Natural killer cell treated with Interleukin-12 subunit alpha and Interleukin-12 subunit beta and Interleukin-15 and Interleukin-18, amount 100 ng/mL, for 72 hours (primary cell): ENCODE measurements at regions not wholly inside any gene's neighbourhood (a gene's known extent, or its start where the extent isn't known, plus 50 kb on each side); places are given as distances from the start of the nearest gene placed in this dataset.

Source experiments
- ATAC-seq, 2 donors: fragments of 150-1000 bp; cut with Tn5 transposase in 1 of 2; sonication (Bioruptor Pico), chemical (Tn5 transposase) in 1 of 2; 2 replicates each; pipeline ENCODE4 v1.10.0; 2021
- DNase-seq: peaks from one replicate; pipeline ENCODE4 v3.0.0; 2022; ENCODE audit warnings: low spot score
- H3K27ac Mint-ChIP-seq, 2 donors: 1 replicate in 1 of 2; 2 replicates in 1 of 2; pipeline ENCODE4 v1.8.0; 2022; ENCODE audit warnings: mixed read lengths in 2 of 2, mild to moderate bottlenecking in 1 of 2, moderate library complexity in 1 of 2
- H3K27me3 Mint-ChIP-seq, 2 donors: 1 replicate in 1 of 2; 2 replicates in 1 of 2; pipeline ENCODE4 v1.8.0; 2022; ENCODE audit warnings: mixed read lengths in 2 of 2
- H3K36me3 Mint-ChIP-seq: one replicate; pipeline ENCODE4 v1.8.0; 2022; ENCODE audit warnings: mixed read lengths
- H3K4me1 Mint-ChIP-seq, 2 donors: 1 replicate in 1 of 2; 2 replicates in 1 of 2; pipeline ENCODE4 v1.8.0; 2022; ENCODE audit warnings: low read depth in 2 of 2, mixed read lengths in 2 of 2, mild to moderate bottlenecking in 1 of 2
- H3K4me3 Mint-ChIP-seq: one replicate; pipeline ENCODE4 v1.8.0; 2022; ENCODE audit warnings: mixed read lengths
- H3K9me3 Mint-ChIP-seq: 2 replicates; pipeline ENCODE4 v1.8.0; 2022; ENCODE audit warnings: mixed read lengths

DNA sequence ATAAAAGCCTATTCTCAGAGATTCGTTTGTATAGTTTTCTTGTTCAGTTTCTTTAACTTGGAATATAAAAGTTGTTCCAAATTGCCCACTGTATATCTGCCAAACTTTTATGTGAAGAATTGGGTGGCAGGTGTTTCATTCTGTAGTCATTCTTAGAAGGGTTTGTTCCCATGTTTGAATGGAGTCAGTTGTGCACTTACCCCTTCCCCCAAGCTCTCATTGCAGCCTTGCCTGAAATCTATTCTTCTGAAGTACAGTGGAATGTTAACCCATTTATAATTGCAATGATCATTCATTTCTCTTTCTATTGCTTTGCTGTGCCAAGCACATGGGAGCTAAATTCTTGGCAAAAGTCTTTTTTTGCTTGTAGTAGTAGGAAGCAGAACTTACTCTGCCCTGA is 375.3 kb upstream of the C1orf87 start:
- H3K27me3 Mint-ChIP-seq, result no peaks in the 10 kb centered on the region
- H3K9me3 Mint-ChIP-seq, result peaks cover 5% of the 10 kb centered on the region
- H3K36me3 Mint-ChIP-seq, result no peaks in the 10 kb centered on the region
- no peak for DNase-seq
- H3K4me3 Mint-ChIP-seq, result no peak overlapping the region
- H3K27ac Mint-ChIP-seq, result no peak overlapping the region
- ATAC-seq, result no peak
- no peaks in the 10 kb centered on the region for H3K4me1 Mint-ChIP-seq

DNA sequence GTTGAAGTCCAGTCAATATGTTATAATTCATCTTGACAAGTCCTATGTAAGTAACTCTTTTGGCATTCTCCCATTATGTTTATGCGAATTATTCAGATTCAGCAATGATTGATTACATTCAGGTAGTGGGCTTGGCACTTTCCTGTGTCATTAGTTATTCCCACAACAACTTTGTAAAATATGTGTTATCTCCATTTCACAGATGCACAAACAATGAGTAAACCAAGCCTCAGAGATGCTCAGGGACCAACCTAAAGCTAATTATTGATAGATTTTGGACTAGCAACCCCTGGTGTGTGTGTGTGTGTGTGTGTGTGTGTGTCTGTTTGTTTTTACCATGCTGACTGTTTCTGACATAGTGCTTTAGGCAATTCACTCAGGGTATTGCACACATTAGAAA is 371.1 kb upstream of the C1orf87 start:
- H3K27ac Mint-ChIP-seq, result no peak overlapping the region
- H3K4me1 Mint-ChIP-seq, result no peaks in the 10 kb centered on the region
- no peaks in the 10 kb centered on the region for H3K27me3 Mint-ChIP-seq
- ATAC-seq (no peak), DNase-seq (no peak)
- no peaks in the 10 kb centered on the region for H3K36me3 Mint-ChIP-seq
- no peak overlapping the region for H3K4me3 Mint-ChIP-seq
- H3K9me3 Mint-ChIP-seq, result no peaks in the 10 kb centered on the region

DNA sequence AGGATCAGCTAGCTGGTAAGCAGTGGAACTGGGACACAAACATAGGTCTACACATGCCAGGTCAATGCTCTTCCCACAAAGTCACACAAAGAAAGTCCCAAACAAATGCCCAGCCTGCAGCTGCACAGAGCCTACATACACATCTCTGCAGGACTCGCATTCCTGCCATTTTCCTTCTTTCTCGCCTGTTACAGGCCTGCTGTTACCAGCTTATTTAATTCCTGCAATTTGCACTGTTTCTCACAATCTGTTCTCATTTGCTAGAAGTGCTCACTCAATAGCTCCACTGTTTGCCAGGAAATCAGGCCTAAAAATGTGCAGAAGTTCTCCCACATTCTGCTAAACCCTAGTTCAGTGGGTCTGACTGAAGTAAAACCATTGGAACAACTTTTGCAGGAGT is 362.6 kb upstream of the C1orf87 start:
- Mint-ChIP-seq H3K4me3 (no peak overlapping the region), H3K27me3 (no peaks in the 10 kb centered on the region), H3K27ac (no peak overlapping the region), H3K4me1 (no peaks in the 10 kb centered on the region), H3K36me3 (peaks cover 17% of the 10 kb centered on the region), H3K9me3 (peaks cover 10% of the 10 kb centered on the region)
- ATAC-seq, result no peak
- DNase-seq, result no peak

DNA sequence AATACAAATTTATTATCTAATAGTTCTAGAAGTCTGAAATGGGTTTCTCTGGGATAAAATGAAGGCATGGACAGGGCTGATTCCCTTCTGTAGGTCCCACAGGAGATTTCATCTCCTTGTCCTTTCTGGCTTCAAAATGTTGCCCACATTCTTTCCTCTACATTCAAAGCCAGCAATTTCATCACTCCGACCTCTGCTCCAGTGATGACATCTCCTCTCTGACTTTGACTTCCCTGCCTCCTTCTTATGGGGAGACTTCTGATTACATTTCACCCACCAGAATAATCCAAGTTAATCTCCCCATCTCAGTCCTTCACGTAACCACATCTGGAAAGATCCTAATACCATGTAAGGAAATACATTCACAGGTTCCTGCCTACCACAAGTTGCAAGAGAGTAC is 358.0 kb upstream of the C1orf87 start:
- Mint-ChIP-seq H3K27ac (no peak overlapping the region), H3K4me3 (no peak overlapping the region), H3K27me3 (no peaks in the 10 kb centered on the region), H3K36me3 (peaks cover 10% of the 10 kb centered on the region), H3K9me3 (peaks cover 7% of the 10 kb centered on the region), H3K4me1 (no peaks in the 10 kb centered on the region)
- no peak for DNase-seq
- ATAC-seq, result no peak

DNA sequence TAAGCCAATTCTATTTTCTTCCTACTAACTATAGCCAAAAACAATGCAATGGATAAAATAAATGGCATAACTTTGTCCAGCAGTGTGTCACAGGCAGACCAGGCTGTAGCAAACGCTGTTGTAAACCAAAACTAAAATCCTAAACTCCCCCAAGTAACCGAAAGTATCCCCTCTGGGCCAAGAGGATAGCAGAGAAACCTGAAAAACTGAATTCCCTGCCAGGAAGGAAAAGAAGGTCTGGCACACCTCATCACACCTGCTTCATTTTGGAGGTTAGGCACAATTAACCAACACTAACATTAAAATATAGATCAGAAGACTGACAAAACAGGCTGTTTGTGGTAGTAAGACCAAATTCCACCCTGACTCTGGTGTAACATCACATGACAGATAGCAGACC is 356.8 kb upstream of the C1orf87 start:
- ATAC-seq (no peak), DNase-seq (no peak)
- Mint-ChIP-seq H3K9me3 (peaks cover 7% of the 10 kb centered on the region), H3K27ac (no peak overlapping the region), H3K4me1 (no peaks in the 10 kb centered on the region), H3K36me3 (peaks cover 10% of the 10 kb centered on the region), H3K4me3 (no peak overlapping the region), H3K27me3 (no peaks in the 10 kb centered on the region)

DNA sequence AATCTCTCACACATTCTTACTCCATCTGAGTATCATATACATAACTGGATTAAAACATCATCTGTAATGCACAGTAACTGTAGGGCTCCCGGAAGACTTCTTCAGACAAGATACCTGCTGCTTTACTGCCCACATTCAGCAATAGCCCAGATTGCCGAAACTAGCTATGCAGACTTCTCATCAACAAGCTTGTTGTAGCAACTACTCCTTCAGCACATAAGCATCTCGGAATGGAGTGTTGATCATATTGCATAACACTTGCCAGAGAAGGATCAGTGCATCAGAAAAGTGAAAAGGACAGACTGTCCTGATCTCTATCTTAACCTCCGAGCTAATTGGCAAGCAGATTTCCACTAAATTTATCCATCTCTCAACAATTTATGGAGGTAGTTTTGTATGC is 354.6 kb upstream of the C1orf87 start:
- no peak overlapping the region for H3K4me3 Mint-ChIP-seq
- H3K27me3 Mint-ChIP-seq, result no peaks in the 10 kb centered on the region
- no peak for ATAC-seq
- no peaks in the 10 kb centered on the region for H3K4me1 Mint-ChIP-seq
- no peak overlapping the region for H3K27ac Mint-ChIP-seq
- peaks cover 4% of the 10 kb centered on the region for H3K36me3 Mint-ChIP-seq
- DNase-seq, result no peak
- H3K9me3 Mint-ChIP-seq, result peaks cover 3% of the 10 kb centered on the region

DNA sequence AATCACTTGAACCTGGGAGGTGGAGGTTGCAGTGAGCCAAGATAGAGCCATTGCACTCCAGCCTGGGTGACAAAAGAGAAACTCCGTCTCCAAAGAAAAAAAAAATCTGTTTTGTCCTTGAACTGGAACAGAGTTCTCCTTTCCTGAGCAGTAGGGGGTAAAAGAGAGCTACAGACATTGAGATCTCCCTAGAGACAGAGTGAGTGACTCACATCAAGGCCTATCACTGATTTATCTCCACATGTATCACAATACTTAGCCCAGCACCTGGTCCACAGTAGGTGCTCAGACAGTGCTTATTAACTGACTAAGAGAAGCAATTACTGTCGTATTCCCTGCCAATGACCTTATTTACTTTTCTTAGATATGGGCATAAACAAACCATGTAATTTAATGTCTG is 354.1 kb upstream of the C1orf87 start:
- ATAC-seq, result no peak
- Mint-ChIP-seq H3K27ac (no peak overlapping the region), H3K27me3 (no peaks in the 10 kb centered on the region), H3K9me3 (peaks cover 3% of the 10 kb centered on the region), H3K4me3 (no peak overlapping the region), H3K36me3 (no peaks in the 10 kb centered on the region), H3K4me1 (no peaks in the 10 kb centered on the region)
- no peak for DNase-seq

DNA sequence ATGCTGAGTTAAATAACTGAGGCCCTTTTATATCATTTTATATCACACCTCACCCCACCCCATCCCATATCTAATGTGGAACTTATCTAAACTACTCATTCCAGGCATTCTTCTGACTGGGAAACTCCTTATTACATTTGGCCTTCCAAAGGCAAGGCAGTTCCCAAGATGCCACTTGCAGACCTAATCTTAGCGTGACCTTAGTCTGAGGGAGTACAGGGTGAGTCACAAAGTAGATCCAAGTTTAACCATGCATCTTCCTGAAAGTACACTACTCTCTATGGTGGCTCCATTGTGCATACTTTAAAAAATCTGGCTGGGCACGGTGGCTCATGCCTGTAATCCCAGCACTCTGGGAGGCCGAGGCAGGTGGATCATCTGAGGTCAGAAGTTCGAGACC is 353.6 kb upstream of the C1orf87 start:
- no peaks in the 10 kb centered on the region for H3K27me3 Mint-ChIP-seq
- H3K27ac Mint-ChIP-seq, result no peak overlapping the region
- no peak overlapping the region for H3K4me3 Mint-ChIP-seq
- DNase-seq, result no peak
- ATAC-seq, result no peak
- no peaks in the 10 kb centered on the region for H3K4me1 Mint-ChIP-seq
- no peaks in the 10 kb centered on the region for H3K36me3 Mint-ChIP-seq
- peaks cover 3% of the 10 kb centered on the region for H3K9me3 Mint-ChIP-seq

DNA sequence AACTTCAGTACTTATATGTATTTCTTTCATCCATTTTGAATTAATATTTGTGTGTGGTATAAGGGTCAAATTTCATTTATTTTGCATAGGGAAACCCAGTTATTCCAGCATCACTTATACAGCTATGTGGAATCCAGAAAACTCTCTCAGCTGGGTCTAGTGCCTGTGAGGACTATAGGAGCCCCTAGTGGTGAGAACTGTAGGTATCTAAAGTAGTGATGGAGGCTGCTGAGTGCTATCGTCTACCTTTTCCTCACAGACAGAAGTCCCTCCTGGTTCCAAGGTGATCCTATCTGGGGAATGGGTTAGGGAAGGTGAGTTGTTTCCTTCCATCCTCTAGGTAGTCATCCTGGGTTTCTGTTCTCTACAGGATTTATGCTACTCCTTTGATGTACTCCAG is 352.0 kb upstream of the C1orf87 start:
- Mint-ChIP-seq H3K4me3 (no peak overlapping the region), H3K4me1 (no peaks in the 10 kb centered on the region), H3K36me3 (no peaks in the 10 kb centered on the region), H3K27ac (no peak overlapping the region), H3K9me3 (peaks cover 5% of the 10 kb centered on the region), H3K27me3 (no peaks in the 10 kb centered on the region)
- ATAC-seq, result no peak
- DNase-seq, result no peak

DNA sequence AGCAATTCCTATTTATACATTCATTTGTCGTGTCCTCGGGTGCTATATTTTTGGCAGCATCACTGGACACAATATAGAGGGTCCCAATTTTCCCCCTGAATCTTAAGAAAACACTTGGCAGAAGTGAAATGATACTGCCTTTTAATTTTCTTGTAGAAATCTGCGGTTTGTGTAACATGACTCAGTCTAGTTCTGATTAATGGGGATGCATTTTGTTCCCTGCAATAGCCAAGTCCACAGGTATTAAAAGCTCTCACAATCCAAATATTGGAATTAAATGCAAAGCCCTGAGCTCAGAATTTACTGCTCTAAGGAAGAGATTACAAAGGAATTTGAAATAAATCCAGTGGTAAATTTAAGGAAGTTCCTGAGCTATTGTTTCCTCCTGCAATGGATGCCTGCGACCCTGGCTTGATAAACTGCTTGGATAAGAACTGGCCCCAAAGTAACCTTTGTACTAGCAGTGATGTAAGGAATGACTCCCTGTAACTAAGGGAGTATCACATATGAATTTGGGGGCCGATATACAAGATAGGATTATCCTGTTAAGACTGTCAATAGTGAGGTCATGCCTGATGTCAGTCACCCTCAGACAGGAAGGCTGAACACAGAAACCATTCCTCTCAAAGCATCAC is 349.7 kb upstream of the C1orf87 start:
- no peaks in the 10 kb centered on the region for H3K4me1 Mint-ChIP-seq
- no peaks in the 10 kb centered on the region for H3K27me3 Mint-ChIP-seq
- ATAC-seq, result no peak

DNA sequence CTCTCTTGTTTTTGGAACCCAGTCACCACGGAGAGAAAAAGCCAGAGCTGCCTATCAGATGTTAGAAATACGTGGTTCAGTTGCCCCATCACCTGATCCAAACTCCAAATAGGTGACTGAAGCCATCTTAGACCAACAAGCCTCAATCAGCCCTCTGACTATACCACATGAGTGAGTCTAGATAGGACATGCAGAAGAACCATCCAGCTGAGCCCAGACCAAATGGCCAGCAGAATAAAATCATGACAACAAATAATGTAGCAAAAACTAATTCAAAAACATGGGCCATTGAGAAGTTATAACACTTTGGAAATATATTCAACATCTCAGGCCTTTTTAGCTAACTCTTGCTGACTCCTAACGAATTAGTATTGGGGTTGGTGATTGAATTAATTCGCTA is 348.4 kb upstream of the C1orf87 start:
- no peaks in the 10 kb centered on the region for H3K4me1 Mint-ChIP-seq

More for the DNA sequence above, 349.7 kb upstream of the C1orf87 start:
- no peaks in the 10 kb centered on the region for H3K36me3 Mint-ChIP-seq
- DNase-seq, result no peak
- H3K9me3 Mint-ChIP-seq, result peaks cover 5% of the 10 kb centered on the region
- no peak overlapping the region for H3K27ac Mint-ChIP-seq
- no peak overlapping the region for H3K4me3 Mint-ChIP-seq

DNA sequence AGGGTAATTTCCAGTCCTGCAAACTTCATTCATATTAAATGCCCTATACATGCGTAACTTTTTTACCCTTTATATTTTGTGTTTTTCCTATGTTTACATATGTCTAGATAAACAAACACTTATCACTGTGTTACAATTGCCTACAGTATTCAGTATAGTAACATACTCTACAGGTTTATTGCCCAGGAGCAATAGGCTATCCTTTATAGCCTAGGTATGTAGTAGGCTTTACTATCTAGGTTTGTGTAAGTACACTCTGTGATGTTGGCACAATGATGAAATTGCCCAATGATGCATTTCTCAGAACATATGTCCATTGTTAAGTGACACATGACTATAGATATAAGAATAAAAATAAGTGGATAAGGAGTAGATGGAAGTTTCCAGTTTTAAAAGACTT is 345.5 kb upstream of the C1orf87 start:
- DNase-seq (no peak), ATAC-seq (no peak)
- peaks cover 10% of the 10 kb centered on the region for H3K9me3 Mint-ChIP-seq
- no peaks in the 10 kb centered on the region for H3K4me1 Mint-ChIP-seq
- H3K27me3 Mint-ChIP-seq, result no peaks in the 10 kb centered on the region
- no peaks in the 10 kb centered on the region for H3K36me3 Mint-ChIP-seq
- H3K4me3 Mint-ChIP-seq, result no peak overlapping the region
- no peak overlapping the region for H3K27ac Mint-ChIP-seq

More for the DNA sequence above, 348.4 kb upstream of the C1orf87 start:
- Mint-ChIP-seq H3K4me3 (no peak overlapping the region), H3K9me3 (peaks cover 2% of the 10 kb centered on the region), H3K36me3 (no peaks in the 10 kb centered on the region), H3K27ac (no peak overlapping the region), H3K27me3 (no peaks in the 10 kb centered on the region)
- ATAC-seq, result no peak
- no peak for DNase-seq

DNA sequence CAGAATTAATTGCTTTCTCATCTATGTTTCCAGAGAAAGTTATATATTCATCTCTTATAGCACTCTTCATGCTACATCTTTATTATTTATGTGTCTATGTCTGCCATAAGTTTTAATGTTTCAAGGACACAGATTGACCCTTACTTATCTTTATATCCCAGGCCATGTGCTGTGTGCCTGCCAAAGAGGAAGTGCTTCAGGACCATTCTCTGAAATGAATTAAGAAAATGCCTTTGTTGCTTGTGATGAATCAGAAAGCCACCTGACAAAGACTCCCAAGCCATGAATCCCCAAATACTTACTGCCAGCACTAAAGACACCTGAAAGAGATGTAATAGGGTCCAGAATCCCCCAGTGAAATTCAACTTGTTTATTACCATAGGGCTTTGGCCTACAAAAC is 342.1 kb upstream of the C1orf87 start:
- DNase-seq (no peak), ATAC-seq (no peak)
- Mint-ChIP-seq H3K27ac (no peak overlapping the region), H3K9me3 (peaks cover 8% of the 10 kb centered on the region), H3K36me3 (no peaks in the 10 kb centered on the region), H3K4me3 (no peak overlapping the region), H3K27me3 (no peaks in the 10 kb centered on the region), H3K4me1 (no peaks in the 10 kb centered on the region)

DNA sequence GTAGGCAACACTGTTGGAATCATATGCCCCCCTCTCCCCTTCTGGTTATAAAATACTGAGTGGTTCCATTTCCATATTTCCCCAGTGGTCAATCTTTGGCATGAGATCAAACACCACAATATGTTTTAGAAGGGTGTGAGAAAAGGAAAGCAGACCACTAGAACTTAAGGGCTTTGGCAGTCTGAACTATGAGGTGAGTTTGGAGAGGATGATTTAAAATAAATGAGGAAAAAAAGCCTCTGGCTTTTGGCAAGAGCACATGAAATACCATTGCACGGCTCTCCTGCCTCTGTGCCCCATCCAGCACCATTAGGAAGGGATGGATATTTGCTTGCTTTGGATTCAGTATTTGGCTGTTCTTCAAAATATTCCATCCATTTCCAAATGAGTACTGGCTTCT is 339.5 kb upstream of the C1orf87 start:
- Mint-ChIP-seq H3K4me1 (no peaks in the 10 kb centered on the region), H3K9me3 (peaks cover 11% of the 10 kb centered on the region), H3K36me3 (no peaks in the 10 kb centered on the region), H3K4me3 (no peak overlapping the region), H3K27ac (no peak overlapping the region), H3K27me3 (no peaks in the 10 kb centered on the region)
- ATAC-seq, result no peak
- DNase-seq, result no peak

DNA sequence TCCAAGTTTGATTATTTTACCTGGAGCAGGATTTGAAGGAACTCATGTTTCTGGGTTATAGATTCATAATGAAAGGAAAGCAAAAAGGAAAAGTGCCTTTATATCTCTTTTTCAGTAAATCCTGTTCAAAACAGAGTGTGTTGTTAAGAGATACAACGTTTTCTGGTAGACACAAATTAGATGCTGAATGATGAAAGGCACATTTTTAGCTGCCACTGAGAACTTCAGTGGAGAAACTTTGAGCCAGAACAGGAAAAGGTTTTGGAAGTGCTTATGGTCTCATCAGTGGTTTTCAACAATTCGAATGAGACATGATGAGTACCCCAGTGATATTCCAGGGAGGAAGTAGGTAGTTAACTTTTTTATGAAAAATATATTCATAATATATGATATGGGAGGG is 338.0 kb upstream of the C1orf87 start:
- Mint-ChIP-seq H3K4me3 (no peak overlapping the region), H3K36me3 (no peaks in the 10 kb centered on the region), H3K27me3 (no peaks in the 10 kb centered on the region), H3K9me3 (peaks cover 11% of the 10 kb centered on the region), H3K4me1 (no peaks in the 10 kb centered on the region), H3K27ac (no peak overlapping the region)
- no peak for DNase-seq
- no peak for ATAC-seq
